DND-41 (cell line): ENCODE measurements at regions not wholly inside any gene's neighbourhood (a gene's known extent, or its start where the extent isn't known, plus 50 kb on each side); places are given as distances from the start of the nearest gene placed in this dataset.

Experiments
- ATAC-seq: fragments of 200-7000 bp; cut with Tn5 transposase; 3 replicates; pipeline ENCODE4 v1.9.1; 2021; ENCODE audit warnings: low read depth; ENCODE audit not compliant: insufficient read depth
- DNase-seq: peaks from one replicate; pipeline ENCODE4 v3.0.0-alpha.2; 2020
- H2AFZ ChIP-seq: 2 replicates; pipeline ENCODE4 v1.6.0; 2012; ENCODE audit warnings: low read depth, low read length
- H3K27ac ChIP-seq: 2 replicates; pipeline ENCODE4 v1.5.1; 2012; ENCODE audit warnings: low read length, inconsistent platforms
- H3K27me3 ChIP-seq: fragments of 200-600 bp; sonication (generic); 2 replicates; pipeline ENCODE4 v1.6.0; 2012; ENCODE audit warnings: low read length, mild to moderate bottlenecking, inconsistent platforms; ENCODE audit not compliant: insufficient read depth, poor library complexity
- H3K36me3 ChIP-seq: 2 replicates; pipeline ENCODE4 v1.5.1; 2012; ENCODE audit warnings: low read length, inconsistent platforms; ENCODE audit not compliant: insufficient read depth
- H3K4me1 ChIP-seq: 2 replicates; pipeline ENCODE4 v1.5.1; 2012; ENCODE audit warnings: mild to moderate bottlenecking, low read length; ENCODE audit not compliant: insufficient read depth
- H3K4me2 ChIP-seq: 2 replicates; pipeline ENCODE4 v1.6.0; 2012; ENCODE audit warnings: mild to moderate bottlenecking, moderate library complexity, low read length, inconsistent platforms; ENCODE audit not compliant: insufficient read depth
- H3K4me3 ChIP-seq, 2 experiments: fragments of 200-600 bp in 1 of 2; shearing (Covaris generic) in 1 of 2; 2 replicates each; pipeline ENCODE4 v1.5.1; 2012 to 2016; ENCODE audit warnings: inconsistent platforms in 2 of 2, low read length in 2 of 2, mild to moderate bottlenecking in 2 of 2, low read depth in 1 of 2, moderate library complexity in 1 of 2
- H3K79me2 ChIP-seq: 2 replicates; pipeline ENCODE4 v1.6.0; 2012; ENCODE audit warnings: low read length, inconsistent platforms; ENCODE audit not compliant: insufficient read depth
- H3K9ac ChIP-seq: 2 replicates; pipeline ENCODE4 v1.6.0; 2012; ENCODE audit warnings: low read depth, mild to moderate bottlenecking, inconsistent platforms, low read length, moderate library complexity
- H3K9me3 ChIP-seq: 2 replicates; pipeline ENCODE4 v1.5.1; 2012; ENCODE audit warnings: low read length, moderate library complexity, mild to moderate bottlenecking, inconsistent platforms; ENCODE audit not compliant: insufficient read depth, severe bottlenecking
- H4K20me1 ChIP-seq: 2 replicates; pipeline ENCODE4 v1.6.0; 2012; ENCODE audit warnings: low read length; ENCODE audit not compliant: insufficient read depth
- EZH2 ChIP-seq: IDR thresholded peaks from 3 replicates; pipeline ENCODE4 v1.6.1; 2012; ENCODE audit warnings: borderline replicate concordance, low read depth, mild to moderate bottlenecking, moderate library complexity, low read length, inconsistent platforms; ENCODE audit not compliant: severe bottlenecking
- TF ChIP-seq, protein P1 (sequence below): IDR thresholded peaks from 2 replicates; pipeline ENCODE4 v1.5.1; 2012; ENCODE audit warnings: borderline replicate concordance, low read length, moderate library complexity, mild to moderate bottlenecking; ENCODE audit not compliant: poor library complexity, severe bottlenecking; ENCODE audit errors: extremely low read depth

DNA sequence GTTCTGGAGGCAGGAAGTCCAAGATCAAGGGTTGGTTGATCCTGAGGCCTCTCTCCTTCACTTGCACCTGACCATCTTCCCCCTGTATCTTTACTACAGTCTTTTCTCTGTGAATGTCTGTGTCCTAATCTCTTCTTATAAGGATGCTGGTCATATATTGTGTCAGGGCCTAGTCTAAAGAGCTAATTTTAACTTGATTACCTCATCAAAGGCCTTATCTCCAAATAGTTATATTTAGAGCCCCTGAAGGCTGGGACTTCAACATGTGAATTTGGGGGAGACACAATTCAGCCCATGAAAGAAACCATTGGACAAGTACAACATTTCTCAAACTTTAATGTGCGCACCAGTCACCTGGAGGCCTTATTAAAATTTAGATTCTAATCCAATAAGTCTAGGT lies 62.8 kb upstream of the DYNLT3 start:
- no peaks in the 10 kb centered on the region for H3K36me3 ChIP-seq
- H3K79me2 ChIP-seq = no peaks in the 10 kb centered on the region
- H3K4me1 ChIP-seq = no peaks in the 10 kb centered on the region
- H3K4me2 ChIP-seq = no peak overlapping the region
- no peak overlapping the region for H3K27ac ChIP-seq
- no peak overlapping the region for H3K9ac ChIP-seq
- DNase-seq (no peak), ATAC-seq (no peak)
- H3K4me3 ChIP-seq = no peak overlapping the region
- H2AFZ ChIP-seq = no peak overlapping the region
- no peaks in the 10 kb centered on the region for H3K27me3 ChIP-seq
- no peaks in the 10 kb centered on the region for H3K9me3 ChIP-seq
- H4K20me1 ChIP-seq = no peaks in the 10 kb centered on the region
- TF ChIP-seq EZH2 = no peak
- TF ChIP-seq, protein P1, sequence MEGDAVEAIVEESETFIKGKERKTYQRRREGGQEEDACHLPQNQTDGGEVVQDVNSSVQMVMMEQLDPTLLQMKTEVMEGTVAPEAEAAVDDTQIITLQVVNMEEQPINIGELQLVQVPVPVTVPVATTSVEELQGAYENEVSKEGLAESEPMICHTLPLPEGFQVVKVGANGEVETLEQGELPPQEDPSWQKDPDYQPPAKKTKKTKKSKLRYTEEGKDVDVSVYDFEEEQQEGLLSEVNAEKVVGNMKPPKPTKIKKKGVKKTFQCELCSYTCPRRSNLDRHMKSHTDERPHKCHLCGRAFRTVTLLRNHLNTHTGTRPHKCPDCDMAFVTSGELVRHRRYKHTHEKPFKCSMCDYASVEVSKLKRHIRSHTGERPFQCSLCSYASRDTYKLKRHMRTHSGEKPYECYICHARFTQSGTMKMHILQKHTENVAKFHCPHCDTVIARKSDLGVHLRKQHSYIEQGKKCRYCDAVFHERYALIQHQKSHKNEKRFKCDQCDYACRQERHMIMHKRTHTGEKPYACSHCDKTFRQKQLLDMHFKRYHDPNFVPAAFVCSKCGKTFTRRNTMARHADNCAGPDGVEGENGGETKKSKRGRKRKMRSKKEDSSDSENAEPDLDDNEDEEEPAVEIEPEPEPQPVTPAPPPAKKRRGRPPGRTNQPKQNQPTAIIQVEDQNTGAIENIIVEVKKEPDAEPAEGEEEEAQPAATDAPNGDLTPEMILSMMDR = no peak

DNA sequence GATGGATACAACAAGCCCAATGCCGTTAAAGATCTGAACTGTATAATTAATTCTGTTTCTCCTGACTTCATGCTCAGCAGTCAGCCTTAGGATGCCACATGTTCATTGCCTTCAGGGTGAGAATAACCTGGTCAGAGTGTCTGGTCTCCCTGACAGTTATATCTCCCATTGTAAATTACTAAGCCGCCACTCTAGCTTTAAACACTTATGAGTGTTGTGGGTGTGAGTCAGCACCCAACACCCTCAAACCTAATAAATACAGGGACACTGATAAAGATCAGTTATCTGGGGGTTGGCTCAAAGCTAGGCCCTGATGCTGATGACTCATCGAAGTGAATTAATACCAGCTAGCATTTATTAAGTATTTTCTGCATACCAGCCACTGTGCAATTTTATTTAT lies 64.9 kb upstream of the DYNLT3 start:
- DNase-seq = no peak
- TF ChIP-seq EZH2 = no peak
- TF ChIP-seq, protein P1 = no peak

GRCh38 chrX:37912777-37913176 lies 65.4 kb upstream of the DYNLT3 start:
- Histone ChIP-seq H4K20me1 (no peaks in the 10 kb centered on the region), H3K9ac (no peak overlapping the region), H3K27ac (no peak overlapping the region), H3K27me3 (no peaks in the 10 kb centered on the region), H3K4me2 (no peak overlapping the region), H3K36me3 (no peaks in the 10 kb centered on the region), H3K4me3 (no peak overlapping the region), H3K4me1 (no peaks in the 10 kb centered on the region), H2AFZ (no peak overlapping the region), H3K9me3 (no peaks in the 10 kb centered on the region), H3K79me2 (no peaks in the 10 kb centered on the region)
- TF ChIP-seq, protein P1 = no peak
- TF ChIP-seq EZH2 = no peak
- DNase-seq = no peak
- no peak for ATAC-seq

More for the DNA sequence above, 64.9 kb upstream of the DYNLT3 start:
- no peaks in the 10 kb centered on the region for H3K36me3 ChIP-seq
- no peak for ATAC-seq
- no peak overlapping the region for H2AFZ ChIP-seq
- no peak overlapping the region for H3K27ac ChIP-seq
- H3K4me3 ChIP-seq = no peak overlapping the region
- no peaks in the 10 kb centered on the region for H4K20me1 ChIP-seq
- no peaks in the 10 kb centered on the region for H3K79me2 ChIP-seq
- H3K27me3 ChIP-seq = no peaks in the 10 kb centered on the region
- H3K9ac ChIP-seq = no peak overlapping the region
- no peaks in the 10 kb centered on the region for H3K9me3 ChIP-seq
- no peak overlapping the region for H3K4me2 ChIP-seq
- no peaks in the 10 kb centered on the region for H3K4me1 ChIP-seq

- TF ChIP-seq, protein P1 = no peak
- no peak for TF ChIP-seq EZH2
- no peak overlapping the region for H2AFZ ChIP-seq
- no peak overlapping the region for H3K27ac ChIP-seq
- no peaks in the 10 kb centered on the region for H3K27me3 ChIP-seq
- DNase-seq (no peak), ATAC-seq (no peak)
- H3K36me3 ChIP-seq = no peaks in the 10 kb centered on the region
- no peaks in the 10 kb centered on the region for H3K4me1 ChIP-seq
- H3K9ac ChIP-seq = no peak overlapping the region
- H3K4me2 ChIP-seq = no peak overlapping the region
- no peaks in the 10 kb centered on the region for H3K9me3 ChIP-seq
- H3K4me3 ChIP-seq = no peak overlapping the region
- H4K20me1 ChIP-seq = no peaks in the 10 kb centered on the region
- H3K79me2 ChIP-seq = no peaks in the 10 kb centered on the region
Observed at GRCh38 chrX:37918168-37918567, 70.8 kb upstream of the DYNLT3 start.
